T-helper 2 cell (primary cell): ENCODE measurements at regions not wholly inside any gene's neighbourhood (a gene's known extent, or its start where the extent isn't known, plus 50 kb on each side); places are given as distances from the start of the nearest gene placed in this dataset.

Experiments used
- DNase-seq, 5 experiments: peaks; one replicate each; pipeline versions ENCODE4 v3.0.0 to v3.0.0-alpha.2; 2012 to 2022

DNA sequence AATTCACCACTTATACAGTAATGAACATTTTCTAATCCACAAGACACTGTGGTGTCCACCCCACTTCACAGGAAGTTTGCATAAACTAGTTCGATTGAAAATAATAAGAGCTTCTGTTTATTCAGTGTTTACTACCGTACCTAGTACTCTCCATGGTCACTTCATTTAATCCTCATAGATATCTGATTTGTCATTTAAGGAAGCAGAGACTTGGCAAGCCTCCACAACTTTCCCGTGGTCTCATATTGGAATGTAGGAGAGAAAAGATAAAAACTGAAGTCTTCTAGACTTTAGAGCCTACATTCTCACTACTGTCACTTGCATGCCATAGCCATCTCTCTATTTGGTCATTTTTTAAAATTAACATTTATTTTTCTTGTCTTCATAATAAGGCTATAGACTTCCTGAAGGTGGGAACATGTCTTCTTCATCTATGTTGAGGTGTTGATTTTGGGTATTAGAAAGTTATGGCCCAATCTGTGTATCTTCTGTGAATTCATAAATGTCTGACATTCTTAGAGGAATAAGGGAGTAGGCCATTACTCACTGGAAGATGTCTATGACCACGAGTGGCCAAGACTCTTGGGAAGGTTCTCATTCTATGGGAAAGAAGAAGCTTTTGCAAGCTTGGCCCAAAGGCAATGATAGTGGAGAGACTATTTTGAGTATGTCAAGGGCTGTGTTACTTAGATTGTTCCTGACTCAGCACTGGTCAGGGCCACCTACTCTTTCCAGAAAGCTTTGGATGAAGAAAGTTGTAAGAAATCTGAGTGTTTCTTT lies 423.7 kb downstream of the LRIG3 start:
- DNase-seq, result no peak

GRCh38 chr12:58500399-58500798 lies 419.9 kb downstream of the LRIG3 start:
- DNase-seq, result no peak

DNA sequence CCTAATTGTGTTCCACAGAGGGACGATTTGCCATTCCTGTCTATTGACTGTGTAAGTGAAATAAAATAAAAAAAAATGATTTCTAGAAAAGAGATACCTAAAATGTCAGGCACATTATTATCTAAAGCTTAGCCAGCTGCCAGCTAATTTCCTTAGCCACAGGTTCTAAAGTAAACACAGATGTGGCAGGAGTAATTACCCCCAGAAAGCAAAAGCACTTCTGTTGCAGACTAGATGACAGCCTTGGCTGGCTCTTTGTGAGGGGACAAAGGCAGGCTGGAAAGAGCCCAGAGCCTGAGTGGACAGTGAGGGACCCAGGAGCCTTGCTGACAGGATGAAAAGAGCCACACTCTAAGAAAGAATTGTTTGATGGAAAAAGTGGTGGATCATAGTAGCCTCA lies 418.1 kb downstream of the LRIG3 start:
- no peak for DNase-seq

- no peak for DNase-seq
These were observed 417.5 kb downstream of the LRIG3 start for GRCh38 chr12:58502841-58503240.

DNA sequence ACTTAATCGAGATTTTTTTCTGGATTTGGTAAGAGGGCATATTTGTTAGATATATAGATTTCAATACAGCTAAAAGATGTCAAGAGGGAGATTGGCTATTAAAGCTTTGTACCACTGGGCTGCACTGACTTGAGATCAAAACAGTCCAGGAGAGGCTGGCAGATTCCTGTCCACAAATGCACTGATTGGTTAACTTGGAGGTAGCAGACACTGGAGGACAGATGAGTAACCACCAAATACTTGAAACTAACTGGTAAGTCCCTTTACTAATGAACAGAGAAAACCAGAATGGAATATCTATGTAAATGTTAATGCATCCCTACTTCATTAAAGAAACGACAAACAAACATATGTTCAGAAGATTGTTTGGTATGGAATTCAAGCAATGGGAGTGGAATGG lies 416.6 kb downstream of the LRIG3 start:
- DNase-seq, result no peak

DNA sequence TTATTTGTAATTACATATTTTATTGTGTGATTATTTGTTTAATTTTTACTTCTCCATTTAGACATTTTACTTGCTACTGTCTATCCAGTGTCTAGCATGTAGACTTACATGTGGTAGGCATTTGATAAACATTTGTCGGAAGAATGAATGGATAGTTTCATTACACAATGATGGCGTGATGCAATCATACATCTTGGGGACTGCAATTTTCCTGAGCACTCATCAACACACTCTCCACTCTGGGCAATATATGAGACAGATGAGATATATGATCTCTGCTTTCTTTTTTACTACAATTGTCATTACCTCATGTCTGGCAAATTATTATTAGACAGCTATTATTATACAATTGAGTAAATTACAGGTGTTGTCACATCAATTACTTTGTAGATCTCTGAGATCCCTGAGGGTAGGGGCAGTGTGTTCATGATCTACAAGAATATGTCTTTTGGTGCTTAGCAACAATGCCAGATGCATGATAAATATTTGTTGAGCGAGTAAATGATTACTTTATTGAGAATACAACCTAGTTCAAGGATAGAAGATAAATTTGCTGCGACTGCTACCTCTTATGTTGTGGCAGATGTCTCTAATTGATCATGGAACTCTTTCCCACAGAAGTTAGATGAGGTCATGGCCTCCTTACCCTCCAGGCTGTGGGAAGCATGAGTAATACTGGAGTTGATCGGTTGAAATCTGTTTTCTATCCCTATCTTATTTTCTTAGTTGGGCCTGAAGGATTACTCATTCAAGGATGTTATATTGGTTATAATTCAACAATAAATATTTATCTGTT lies 416.0 kb downstream of the LRIG3 start:
- DNase-seq, result no peak

- DNase-seq, result no peak
These were observed 411.0 kb downstream of the LRIG3 start for GRCh38 chr12:58509116-58509885.

DNA sequence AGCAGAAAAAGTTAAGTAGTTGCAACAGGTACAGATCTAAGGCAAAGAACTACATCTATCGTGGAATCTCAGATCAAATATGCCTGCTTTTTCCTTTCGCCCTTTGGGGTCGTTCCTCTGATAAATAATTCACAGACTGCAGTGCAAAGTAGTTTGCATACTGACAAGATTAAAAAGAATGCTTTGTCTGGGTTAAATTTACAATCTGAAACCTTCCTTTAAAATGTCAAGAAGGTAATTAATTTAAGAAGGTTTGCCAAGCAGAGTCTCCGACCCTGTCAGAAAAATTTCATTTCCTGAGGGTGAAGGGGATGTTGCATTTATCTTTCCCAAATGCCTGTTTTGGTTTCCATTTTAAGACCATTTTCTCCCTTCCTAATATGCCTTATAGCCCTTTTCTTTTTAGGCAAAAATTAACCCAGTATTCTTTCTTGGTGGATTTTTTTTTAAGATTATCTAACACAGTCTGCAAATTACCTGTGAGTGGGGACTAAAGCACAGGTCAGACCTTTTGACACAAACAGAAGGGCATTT lies 406.9 kb downstream of the LRIG3 start:
- no peak for DNase-seq

- no peak for DNase-seq
These were observed 406.5 kb downstream of the LRIG3 start for GRCh38 chr12:58513852-58514251.

DNA sequence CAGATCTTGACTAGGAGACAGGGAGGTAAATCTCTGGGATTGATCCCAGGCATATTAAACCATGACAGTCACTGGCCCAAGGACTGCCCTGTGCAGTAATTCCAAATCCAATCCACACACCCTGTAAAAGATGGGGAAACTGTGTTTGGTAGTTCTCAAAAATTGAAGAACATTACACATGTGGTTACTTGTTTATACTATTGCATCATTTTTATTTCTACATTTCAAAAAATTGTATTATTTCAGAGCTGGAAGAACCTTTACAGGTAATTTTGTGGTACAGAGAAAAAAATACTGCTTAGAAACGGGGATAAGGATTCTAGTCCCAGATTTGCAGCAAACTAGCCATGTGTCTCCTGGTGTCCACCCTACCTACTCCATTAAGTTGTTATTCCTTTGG lies 400.5 kb downstream of the LRIG3 start:
- DNase-seq, result no peak

DNA sequence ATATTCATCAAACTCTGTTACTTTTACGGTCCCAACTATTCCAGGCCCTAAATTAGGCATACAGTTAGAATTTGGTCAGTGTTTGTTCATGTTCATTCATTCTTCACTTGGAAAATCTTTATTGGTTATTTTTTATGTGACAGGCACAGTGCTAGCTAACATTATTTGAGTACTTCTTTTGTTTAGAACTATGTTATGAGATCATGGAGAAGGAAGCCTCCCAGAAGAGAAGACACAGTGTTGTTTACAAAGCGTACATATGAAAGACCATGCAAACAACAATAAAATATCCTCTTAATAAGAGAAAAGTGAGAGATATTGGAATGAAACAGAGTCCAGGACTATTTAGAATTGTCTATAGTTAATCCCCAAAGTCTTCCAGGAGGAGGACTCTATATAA lies 399.2 kb downstream of the LRIG3 start:
- no peak for DNase-seq

DNA sequence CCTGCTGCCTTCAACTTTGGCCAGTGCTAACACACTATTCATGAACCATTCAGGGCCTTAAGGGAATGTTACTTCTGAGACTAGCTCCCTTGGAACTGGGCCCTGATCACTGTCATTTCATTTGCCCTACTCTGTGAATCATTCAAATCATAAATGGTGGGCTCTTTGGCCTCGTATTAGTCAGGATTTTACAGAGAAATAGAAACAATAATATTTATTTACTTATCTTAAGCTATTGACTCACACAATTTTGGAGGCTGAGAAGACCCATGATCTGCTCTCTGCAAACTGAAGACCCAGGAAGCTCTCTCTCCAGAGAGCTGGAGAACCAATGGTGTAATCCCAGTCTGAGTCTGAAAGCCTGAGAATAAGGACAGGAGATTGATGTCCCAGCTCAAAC lies 398.5 kb downstream of the LRIG3 start:
- no peak for DNase-seq

GRCh38 chr12:58523360-58523759 lies 396.9 kb downstream of the LRIG3 start:
- DNase-seq, result no peak

DNA sequence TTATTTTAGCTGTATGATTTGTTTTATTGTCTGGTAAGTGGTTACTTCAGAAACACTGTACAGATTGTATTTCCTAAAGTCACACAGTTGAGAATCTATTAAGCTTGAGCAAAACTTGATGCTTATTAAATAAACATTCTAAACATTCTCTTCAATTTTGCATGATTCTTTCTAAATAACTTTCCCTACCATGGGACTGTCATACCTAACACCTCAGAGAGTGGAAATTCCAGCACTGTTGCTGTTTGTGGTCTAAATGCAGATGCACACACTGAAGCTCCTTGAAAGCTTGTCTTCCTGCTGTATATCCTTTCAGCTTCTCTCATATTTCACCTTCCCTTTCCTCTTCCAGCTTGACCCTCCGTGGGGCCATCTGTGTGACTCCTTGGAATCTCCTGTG lies 392.0 kb downstream of the LRIG3 start:
- DNase-seq, result no peak

- no peak for DNase-seq
These were observed 391.1 kb downstream of the LRIG3 start for GRCh38 chr12:58529114-58529665.

DNA sequence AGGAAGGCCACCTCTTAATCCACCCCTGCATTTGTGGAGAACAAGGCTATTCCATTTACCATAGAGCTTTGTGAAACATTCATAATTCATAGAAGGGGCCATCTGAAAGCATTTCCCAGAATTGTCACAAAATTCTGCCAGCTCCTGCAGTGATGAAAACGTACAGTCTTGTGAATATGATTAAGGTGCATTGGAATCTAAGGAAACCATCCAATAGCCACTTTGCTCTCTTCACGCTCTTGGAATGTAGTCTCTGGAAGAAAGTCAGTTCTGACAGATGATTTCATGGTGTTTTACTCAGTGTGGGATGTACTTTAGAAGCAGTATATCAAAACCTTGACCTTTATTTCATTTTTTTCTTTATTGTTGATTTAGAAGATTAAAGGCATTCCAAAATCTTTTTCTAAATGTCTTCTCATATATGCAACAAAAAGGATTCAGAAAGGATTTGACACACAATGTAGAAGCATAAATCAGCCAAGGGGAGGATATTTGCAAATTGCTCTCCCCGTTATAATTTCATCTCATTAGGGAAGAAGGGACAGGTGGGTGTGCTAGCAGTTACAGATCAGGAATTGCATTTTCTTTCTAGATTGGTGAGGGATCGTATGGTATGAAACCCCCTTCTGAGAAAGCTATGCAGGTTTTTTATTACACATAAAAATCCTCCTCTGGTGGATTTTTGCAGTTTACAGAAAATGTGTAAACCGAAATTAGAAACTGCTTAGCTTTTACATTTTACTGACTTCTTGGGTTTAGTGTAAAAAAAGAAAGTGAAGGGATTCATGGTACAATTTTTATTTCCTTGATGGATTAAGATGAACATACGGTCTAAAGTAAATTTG lies 390.2 kb downstream of the LRIG3 start:
- no peak for DNase-seq

DNA sequence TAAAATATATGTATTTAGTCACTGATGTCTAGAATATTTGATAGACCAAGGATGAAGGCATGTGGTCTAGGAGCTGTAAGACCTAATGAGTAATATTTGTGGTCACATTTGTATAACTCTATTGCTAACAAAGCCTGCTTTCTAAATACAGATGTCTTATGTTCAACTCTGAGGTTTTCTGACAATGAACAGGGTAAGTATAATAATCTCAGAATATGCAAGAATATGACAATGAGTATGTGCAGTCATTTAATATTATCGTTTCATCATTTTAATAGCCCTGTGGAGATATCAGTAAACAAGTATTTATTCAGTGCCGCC lies 389.6 kb downstream of the LRIG3 start:
- DNase-seq, result no peak

- no peak for DNase-seq
These were observed 387.3 kb downstream of the LRIG3 start for GRCh38 chr12:58532855-58533608.

DNA sequence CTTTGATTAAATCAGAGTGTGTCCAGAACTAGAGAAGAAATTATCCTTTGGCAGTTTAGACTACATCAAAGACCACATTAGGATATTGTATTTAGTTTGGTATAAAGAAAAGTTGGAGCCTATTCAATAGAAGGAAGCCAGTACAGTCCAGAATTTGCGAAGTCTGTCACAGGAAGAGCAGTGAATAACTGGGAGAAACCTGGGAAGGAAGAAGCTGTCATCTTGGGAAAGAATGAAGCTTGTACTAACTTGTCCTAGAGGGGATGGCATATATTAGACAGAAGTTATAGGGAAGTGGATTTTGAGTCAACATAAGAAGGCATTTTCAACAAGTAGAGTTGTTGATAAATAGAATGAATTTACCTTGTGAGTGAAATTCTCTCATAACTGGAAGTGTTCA lies 386.7 kb downstream of the LRIG3 start:
- no peak for DNase-seq

DNA sequence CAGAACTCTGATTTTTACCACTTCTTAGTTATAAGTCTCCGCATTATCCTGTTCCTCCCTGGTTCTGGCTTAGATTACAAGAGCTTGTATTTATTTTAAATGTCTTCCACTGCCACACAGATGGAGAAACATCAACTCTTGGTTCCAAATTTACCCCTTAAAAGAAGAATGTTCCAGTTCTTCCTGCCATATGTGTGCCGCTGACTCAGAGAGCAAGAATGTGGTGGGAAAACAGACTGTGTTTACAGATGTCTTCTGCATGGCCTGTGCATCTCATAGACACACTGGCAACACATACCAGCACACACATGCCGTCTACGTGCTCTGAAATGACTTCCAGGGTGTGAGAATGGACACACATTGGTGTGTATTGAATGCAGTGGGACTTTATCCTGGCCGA lies 383.0 kb downstream of the LRIG3 start:
- no peak for DNase-seq

- DNase-seq, result no peak
These were observed 381.0 kb downstream of the LRIG3 start for GRCh38 chr12:58539295-58539694.
